ENCODE measurements at regions not wholly inside any gene's neighbourhood (a gene's known extent, or its start where the extent isn't known, plus 50 kb on each side); places are given as distances from the start of the nearest gene placed in this dataset.

GRCh38 chr7:46750321-46750865, 829.3 kb upstream of the IGFBP3 start:
- no peak for DNase-seq

- DNase-seq: no peak
These were observed 827.0 kb upstream of the IGFBP3 start for GRCh38 chr7:46747869-46748576.

GRCh38 chr7:46746695-46747687, 825.9 kb upstream of the IGFBP3 start:
- DNase-seq: no peak

GRCh38 chr7:46745707-46746090, 824.6 kb upstream of the IGFBP3 start:
- DNase-seq: no peak

GRCh38 chr7:46744957-46745706, 824.1 kb upstream of the IGFBP3 start:
- no peak for DNase-seq

GRCh38 chr7:46742601-46743000, 821.5 kb upstream of the IGFBP3 start:
- no peak for DNase-seq

- no peak for DNase-seq
These were observed 821.0 kb upstream of the IGFBP3 start for GRCh38 chr7:46741938-46742540.

- no peak for DNase-seq
These were observed 820.1 kb upstream of the IGFBP3 start for GRCh38 chr7:46741181-46741580.

GRCh38 chr7:46739518-46740234, 818.6 kb upstream of the IGFBP3 start:
- DNase-seq: no peak

GRCh38 chr7:46738796-46739195, 817.7 kb upstream of the IGFBP3 start:
- DNase-seq: no peak

GRCh38 chr7:46738165-46738564, 817.1 kb upstream of the IGFBP3 start:
- DNase-seq: no peak

- DNase-seq: no peak
These were observed 804.8 kb upstream of the IGFBP3 start for GRCh38 chr7:46725838-46726237.

- DNase-seq: no peak
These were observed 804.1 kb upstream of the IGFBP3 start for GRCh38 chr7:46725136-46725535.

GRCh38 chr7:46723742-46724141, 802.7 kb upstream of the IGFBP3 start:
- no peak for DNase-seq

- DNase-seq: no peak
These were observed 801.9 kb upstream of the IGFBP3 start for GRCh38 chr7:46723003-46723402.

GRCh38 chr7:46720761-46721160, 799.7 kb upstream of the IGFBP3 start:
- DNase-seq: no peak

- no peak for DNase-seq
These were observed 798.5 kb upstream of the IGFBP3 start for GRCh38 chr7:46719616-46720015.

- DNase-seq: no peak
These were observed 795.9 kb upstream of the IGFBP3 start for GRCh38 chr7:46716926-46717325.

- no peak for DNase-seq
These were observed 794.5 kb upstream of the IGFBP3 start for GRCh38 chr7:46715579-46715978.

- DNase-seq: no peak
These were observed 793.8 kb upstream of the IGFBP3 start for GRCh38 chr7:46714904-46715303.

- no peak for DNase-seq
These were observed 793.0 kb upstream of the IGFBP3 start for GRCh38 chr7:46713868-46714596.
